RWPE2 (cell line): ENCODE measurements at regions not wholly inside any gene's neighbourhood (a gene's known extent, or its start where the extent isn't known, plus 50 kb on each side); places are given as distances from the start of the nearest gene placed in this dataset.
"Not testable (repeated sequence)": the region's sequence is repeated elsewhere in the genome, so short reads cannot be mapped to it uniquely, and the experiment has no call there.

Experiments
- ATAC-seq: fragments of 200-7000 bp; cut with Tn5 transposase; 3 replicates; pipeline ENCODE4 v1.9.1; 2021; ENCODE audit warnings: low read depth
- DNase-seq: peaks from one replicate; pipeline ENCODE4 v3.0.0-alpha.2; 2020; ENCODE audit warnings: low spot score
- H3K27ac ChIP-seq: fragments of 450-650 bp; 2 replicates; pipeline ENCODE4 v1.5.1; 2017; ENCODE audit warnings: mild to moderate bottlenecking; ENCODE audit not compliant: poor library complexity, severe bottlenecking
- H3K27me3 ChIP-seq: fragments of 250-450 bp; sonication (Bioruptor Pico); 2 replicates; pipeline ENCODE4 v1.5.1; 2021; ENCODE audit warnings: mild to moderate bottlenecking, moderate library complexity; ENCODE audit not compliant: insufficient read depth, poor library complexity, severe bottlenecking
- H3K36me3 ChIP-seq: fragments of 250-450 bp; sonication (Bioruptor Pico); 2 replicates; pipeline ENCODE4 v1.5.1; 2020; ENCODE audit warnings: low read depth, mild to moderate bottlenecking, moderate library complexity
- H3K4me1 ChIP-seq: fragments of 250-450 bp; sonication (Bioruptor Pico); 2 replicates; pipeline ENCODE4 v1.5.1; 2021; ENCODE audit warnings: mild to moderate bottlenecking, moderate library complexity; ENCODE audit not compliant: insufficient read depth, poor library complexity, severe bottlenecking
- H3K4me3 ChIP-seq: fragments of 250-450 bp; sonication (Bioruptor Pico); 2 replicates; pipeline ENCODE4 v1.5.1; 2021; ENCODE audit warnings: mild to moderate bottlenecking, moderate library complexity; ENCODE audit not compliant: severe bottlenecking
- H3K9me3 ChIP-seq: fragments of 250-450 bp; sonication (Bioruptor Pico); 2 replicates; pipeline ENCODE4 v1.5.1; 2021; ENCODE audit warnings: mild to moderate bottlenecking, moderate library complexity; ENCODE audit not compliant: severe bottlenecking
- CTCF ChIP-seq: fragments of 450-650 bp; IDR thresholded peaks from one replicate; pipeline ENCODE4 v1.5.1; 2017; ENCODE audit warnings: mild to moderate bottlenecking, moderate library complexity; ENCODE audit not compliant: poor library complexity, severe bottlenecking

DNA sequence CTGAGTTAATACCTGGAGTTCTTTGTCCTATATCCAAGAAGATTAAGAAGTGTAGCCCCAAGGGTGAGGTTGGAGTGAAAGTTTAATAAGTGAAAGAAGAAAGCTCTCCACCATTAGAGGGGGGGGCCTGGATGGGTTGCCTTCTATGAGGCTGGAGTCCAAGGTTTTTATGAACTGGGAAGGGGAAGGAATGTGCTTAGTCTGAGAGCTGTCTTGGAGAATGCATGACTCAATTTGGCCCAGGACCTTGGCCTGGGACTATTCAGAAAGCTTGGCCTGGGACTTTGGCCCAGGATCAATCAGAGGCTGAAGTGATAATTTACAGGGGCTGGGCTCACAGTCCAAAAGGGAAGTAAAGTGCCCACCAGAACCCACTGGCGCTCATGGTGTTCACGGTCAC, 1049.0 kb upstream of the GRIA3 start:
- H3K4me3 ChIP-seq: no peak overlapping the region

DNA sequence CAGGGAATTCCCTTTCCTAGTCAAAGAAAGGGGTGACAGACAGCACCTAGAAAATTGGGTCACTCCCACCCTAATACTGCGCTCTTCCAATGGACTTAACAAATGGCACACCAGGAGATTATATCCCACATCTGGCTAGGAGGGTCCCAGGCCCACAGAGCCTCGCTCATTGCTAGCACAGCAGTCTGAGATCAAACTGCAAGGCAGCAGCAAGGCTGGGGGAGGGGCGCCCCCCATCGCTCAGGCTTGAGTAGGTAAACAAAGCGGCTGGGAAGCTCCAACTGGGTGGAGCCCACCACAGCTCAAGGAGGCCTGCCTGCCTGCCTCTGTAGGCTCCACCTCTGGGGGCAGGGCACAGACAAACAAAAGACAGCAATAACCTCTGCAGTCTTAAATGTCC, 1043.9 kb upstream of the GRIA3 start:
- not testable (repeated sequence) for H3K27ac ChIP-seq, H3K4me3 ChIP-seq, H3K4me1 ChIP-seq, H3K9me3 ChIP-seq, H3K36me3 ChIP-seq, DNase-seq, H3K27me3 ChIP-seq, ATAC-seq

More for the DNA sequence above, 1049.0 kb upstream of the GRIA3 start:
- ATAC-seq (no peak), DNase-seq (no peak)
- Histone ChIP-seq H3K27ac (no peak overlapping the region), H3K4me1 (no peaks in the 10 kb centered on the region), H3K27me3 (no peaks in the 10 kb centered on the region), H3K9me3 (no peaks in the 10 kb centered on the region), H3K36me3 (no peaks in the 10 kb centered on the region)
- TF ChIP-seq CTCF: no peak

DNA sequence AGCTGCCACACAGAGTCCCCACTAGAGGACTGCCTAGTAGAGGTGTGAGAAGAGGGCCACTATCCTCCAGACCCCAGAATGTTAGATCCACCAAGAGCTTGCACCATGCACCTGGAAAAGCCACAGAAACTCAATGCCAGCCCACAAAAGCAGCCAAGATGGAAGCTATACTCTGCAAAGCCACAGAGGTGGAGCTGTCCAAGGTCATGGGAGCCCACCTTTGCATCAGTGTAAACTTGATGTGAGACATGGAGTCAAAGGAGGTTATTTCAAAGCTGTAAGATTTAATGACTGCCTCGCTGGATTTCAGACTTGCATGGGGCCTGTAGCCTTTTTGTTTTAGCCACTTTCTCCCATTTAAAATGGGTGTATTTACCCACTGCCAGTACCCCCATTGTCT, 1030.1 kb upstream of the GRIA3 start:
- Histone ChIP-seq H3K27ac (no peak overlapping the region), H3K4me3 (no peak overlapping the region), H3K4me1 (no peaks in the 10 kb centered on the region), H3K36me3 (no peaks in the 10 kb centered on the region), H3K27me3 (no peaks in the 10 kb centered on the region), H3K9me3 (no peaks in the 10 kb centered on the region)
- DNase-seq (no peak), ATAC-seq (no peak)
- TF ChIP-seq CTCF: no peak

DNA sequence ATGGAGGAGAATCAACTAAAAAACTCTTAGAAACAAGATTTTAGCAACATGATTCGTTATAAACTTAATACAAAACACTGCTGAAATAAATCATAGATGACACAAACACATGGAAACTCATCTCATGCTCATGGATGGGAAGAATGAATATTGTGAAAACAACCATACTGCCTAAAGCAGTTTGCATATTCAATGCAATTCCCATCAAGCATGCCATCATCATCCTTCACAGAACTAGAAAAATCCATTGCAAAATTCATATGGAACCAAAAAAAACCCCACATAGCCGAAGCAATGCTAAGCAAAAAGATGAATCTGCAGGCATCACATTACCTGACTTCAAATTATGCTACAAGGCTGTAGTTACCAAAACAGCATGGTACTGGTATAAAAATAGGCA, 1015.8 kb upstream of the GRIA3 start:
- no peaks in the 10 kb centered on the region for H3K4me1 ChIP-seq
- TF ChIP-seq CTCF: no peak
- H3K36me3 ChIP-seq: no peaks in the 10 kb centered on the region
- H3K4me3 ChIP-seq: no peak overlapping the region
- DNase-seq (no peak), ATAC-seq (no peak)
- no peak overlapping the region for H3K27ac ChIP-seq
- H3K9me3 ChIP-seq: no peaks in the 10 kb centered on the region
- no peaks in the 10 kb centered on the region for H3K27me3 ChIP-seq

- no peaks in the 10 kb centered on the region for H3K9me3 ChIP-seq
- peaks cover 3% of the 10 kb centered on the region for H3K4me1 ChIP-seq
- TF ChIP-seq CTCF: no peak
- no peak overlapping the region for H3K27ac ChIP-seq
- no peak for ATAC-seq
- no peaks in the 10 kb centered on the region for H3K27me3 ChIP-seq
- H3K36me3 ChIP-seq: no peaks in the 10 kb centered on the region
- H3K4me3 ChIP-seq: no peak overlapping the region
- DNase-seq: no peak
Measured at GRCh38 chrX:122184791-122185190, 999.3 kb upstream of the GRIA3 start.
